BE2C (cell line): ENCODE measurements at regions not wholly inside any gene's neighbourhood (a gene's known extent, or its start where the extent isn't known, plus 50 kb on each side); places are given as distances from the start of the nearest gene placed in this dataset.

Source experiments
- DNase-seq: peaks from one replicate; pipeline ENCODE4 v3.0.0-alpha.2; 2020
- H3K27me3 ChIP-seq: fragments of 250-450 bp; sonication (Bioruptor Pico); 2 replicates; pipeline ENCODE4 v1.5.1; 2020; ENCODE audit warnings: mild to moderate bottlenecking
- H3K36me3 ChIP-seq: fragments of 250-450 bp; sonication (Bioruptor Pico); 2 replicates; pipeline ENCODE4 v1.5.1; 2020; ENCODE audit warnings: mild to moderate bottlenecking
- H3K4me1 ChIP-seq: fragments of 250-450 bp; sonication (Bioruptor Pico); 2 replicates; pipeline ENCODE4 v1.5.1; 2020
- H3K4me3 ChIP-seq: 2 replicates; pipeline ENCODE4 v1.5.1; 2011; ENCODE audit warnings: low read depth, low read length
- H3K9me3 ChIP-seq: fragments of 250-450 bp; sonication (Bioruptor Pico); 2 replicates; pipeline ENCODE4 v1.5.1; 2020
- TF ChIP-seq, protein P1 (sequence below): IDR thresholded peaks from 2 replicates; pipeline ENCODE4 v1.5.1; 2012; ENCODE audit warnings: mild to moderate bottlenecking, low read depth, low read length

DNA sequence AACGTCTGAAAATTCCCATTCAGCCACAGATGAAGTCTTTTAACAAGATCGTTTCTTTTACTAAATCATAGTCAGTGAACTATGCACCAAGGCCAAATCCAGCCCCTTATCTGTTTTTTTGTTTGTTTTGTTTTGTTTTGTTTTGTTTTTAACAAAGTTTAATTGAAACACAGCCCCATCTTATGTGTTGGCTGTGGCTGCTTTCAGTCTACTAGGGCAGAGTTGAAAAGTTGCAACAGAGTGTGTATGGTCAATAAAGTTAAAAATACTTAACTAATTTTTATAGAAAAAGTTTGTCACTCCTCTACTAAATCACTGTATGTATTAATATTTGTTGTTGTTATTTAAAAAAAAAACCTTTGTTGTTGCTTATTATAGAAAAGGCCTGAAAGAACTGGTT lies 137.1 kb downstream of the CAAP1 start:
- no peaks in the 10 kb centered on the region for H3K27me3 ChIP-seq
- H3K9me3 ChIP-seq = no peaks in the 10 kb centered on the region; the same call in 1 of the 2 replicates
- no peak for DNase-seq
- H3K4me1 ChIP-seq = no peaks in the 10 kb centered on the region
- H3K4me3 ChIP-seq = no peak overlapping the region
- TF ChIP-seq, protein P1, sequence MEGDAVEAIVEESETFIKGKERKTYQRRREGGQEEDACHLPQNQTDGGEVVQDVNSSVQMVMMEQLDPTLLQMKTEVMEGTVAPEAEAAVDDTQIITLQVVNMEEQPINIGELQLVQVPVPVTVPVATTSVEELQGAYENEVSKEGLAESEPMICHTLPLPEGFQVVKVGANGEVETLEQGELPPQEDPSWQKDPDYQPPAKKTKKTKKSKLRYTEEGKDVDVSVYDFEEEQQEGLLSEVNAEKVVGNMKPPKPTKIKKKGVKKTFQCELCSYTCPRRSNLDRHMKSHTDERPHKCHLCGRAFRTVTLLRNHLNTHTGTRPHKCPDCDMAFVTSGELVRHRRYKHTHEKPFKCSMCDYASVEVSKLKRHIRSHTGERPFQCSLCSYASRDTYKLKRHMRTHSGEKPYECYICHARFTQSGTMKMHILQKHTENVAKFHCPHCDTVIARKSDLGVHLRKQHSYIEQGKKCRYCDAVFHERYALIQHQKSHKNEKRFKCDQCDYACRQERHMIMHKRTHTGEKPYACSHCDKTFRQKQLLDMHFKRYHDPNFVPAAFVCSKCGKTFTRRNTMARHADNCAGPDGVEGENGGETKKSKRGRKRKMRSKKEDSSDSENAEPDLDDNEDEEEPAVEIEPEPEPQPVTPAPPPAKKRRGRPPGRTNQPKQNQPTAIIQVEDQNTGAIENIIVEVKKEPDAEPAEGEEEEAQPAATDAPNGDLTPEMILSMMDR = no peak
- no peaks in the 10 kb centered on the region for H3K36me3 ChIP-seq

DNA sequence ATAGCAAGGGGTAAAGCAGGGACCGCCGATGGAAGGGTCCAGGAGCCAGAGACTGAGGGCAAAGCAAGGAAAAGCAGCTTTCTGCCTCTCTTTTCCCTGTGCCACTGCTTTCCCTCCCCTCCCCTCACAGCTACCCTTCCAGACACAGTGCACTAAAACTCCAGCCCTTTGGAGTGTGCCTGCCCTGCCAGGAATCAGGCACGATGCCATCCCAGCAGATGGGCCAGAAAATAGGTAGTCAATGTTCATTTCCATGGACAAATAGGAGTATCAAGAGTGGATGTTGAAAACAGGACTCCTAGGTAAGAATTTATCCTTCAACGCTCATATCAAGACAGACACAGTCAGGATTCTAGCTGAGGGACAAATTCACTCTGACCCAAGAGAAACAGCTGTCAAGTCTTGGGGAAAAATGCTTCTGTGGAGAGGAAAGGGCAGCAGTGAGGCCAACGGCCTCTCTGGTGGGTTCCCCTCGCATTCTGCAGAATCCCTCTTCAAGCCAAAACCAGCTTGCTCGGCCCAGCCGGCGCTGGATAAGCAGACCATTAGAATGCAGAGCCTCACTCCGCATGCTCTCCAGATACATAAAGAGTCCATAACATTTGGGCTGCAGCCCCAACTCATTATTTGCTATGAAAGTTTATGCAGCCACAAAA lies 138.0 kb downstream of the CAAP1 start:
- Histone ChIP-seq H3K4me1 (no peaks in the 10 kb centered on the region), H3K36me3 (no peaks in the 10 kb centered on the region), H3K4me3 (no peak overlapping the region), H3K27me3 (no peaks in the 10 kb centered on the region), H3K9me3 (no peaks in the 10 kb centered on the region; the same call in 1 of the 2 replicates)
- no peak for DNase-seq
- TF ChIP-seq, protein P1 = no peak

GRCh38 chr9:26753971-26754370 lies 138.6 kb downstream of the CAAP1 start:
- Histone ChIP-seq H3K9me3 (no peaks in the 10 kb centered on the region; the same call in 1 of the 2 replicates), H3K4me3 (no peak overlapping the region), H3K4me1 (no peaks in the 10 kb centered on the region), H3K27me3 (no peaks in the 10 kb centered on the region), H3K36me3 (no peaks in the 10 kb centered on the region)
- TF ChIP-seq, protein P1 = no peak
- no peak for DNase-seq

GRCh38 chr9:26750162-26750561 lies 142.4 kb downstream of the CAAP1 start:
- H3K36me3 ChIP-seq = no peaks in the 10 kb centered on the region
- TF ChIP-seq, protein P1 = no peak
- H3K27me3 ChIP-seq = no peaks in the 10 kb centered on the region
- H3K4me3 ChIP-seq = no peak overlapping the region
- no peak for DNase-seq
- H3K4me1 ChIP-seq = no peaks in the 10 kb centered on the region
- H3K9me3 ChIP-seq = no peaks in the 10 kb centered on the region

DNA sequence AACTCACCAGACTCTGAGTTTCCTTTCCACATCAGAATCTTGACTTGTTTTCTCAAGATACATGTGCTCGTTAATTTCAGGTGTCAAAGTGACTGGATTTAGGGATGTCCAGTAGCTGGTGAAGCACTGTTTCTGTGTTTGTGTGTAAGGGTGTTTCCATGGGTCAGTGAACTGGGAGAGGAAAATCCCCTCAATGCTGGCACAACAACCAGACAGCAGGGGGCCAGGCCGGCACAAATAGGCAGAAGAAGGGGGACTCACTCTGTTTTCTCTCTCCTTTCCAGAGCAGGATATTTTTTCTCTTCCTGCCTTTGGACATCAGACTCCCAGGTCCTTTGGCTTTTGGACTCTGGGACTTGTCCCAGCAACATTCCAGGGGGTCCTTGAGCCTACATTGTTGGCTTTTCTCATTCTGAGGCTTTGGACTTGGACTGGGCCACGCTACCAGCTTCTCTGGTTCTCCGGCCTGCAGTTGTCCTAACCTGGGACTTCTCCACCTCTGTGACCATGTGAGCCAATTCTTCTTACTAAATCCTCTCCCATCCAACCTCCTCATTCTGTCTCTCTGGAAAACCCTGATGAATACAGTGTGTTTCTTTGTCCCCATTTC lies 144.0 kb downstream of the CAAP1 start:
- no peaks in the 10 kb centered on the region for H3K4me1 ChIP-seq
- no peaks in the 10 kb centered on the region for H3K9me3 ChIP-seq
- DNase-seq = peak; percentile 19
- no peaks in the 10 kb centered on the region for H3K27me3 ChIP-seq
- no peaks in the 10 kb centered on the region for H3K36me3 ChIP-seq
- no peak overlapping the region for H3K4me3 ChIP-seq
- TF ChIP-seq, protein P1 = peak; percentile 34

DNA sequence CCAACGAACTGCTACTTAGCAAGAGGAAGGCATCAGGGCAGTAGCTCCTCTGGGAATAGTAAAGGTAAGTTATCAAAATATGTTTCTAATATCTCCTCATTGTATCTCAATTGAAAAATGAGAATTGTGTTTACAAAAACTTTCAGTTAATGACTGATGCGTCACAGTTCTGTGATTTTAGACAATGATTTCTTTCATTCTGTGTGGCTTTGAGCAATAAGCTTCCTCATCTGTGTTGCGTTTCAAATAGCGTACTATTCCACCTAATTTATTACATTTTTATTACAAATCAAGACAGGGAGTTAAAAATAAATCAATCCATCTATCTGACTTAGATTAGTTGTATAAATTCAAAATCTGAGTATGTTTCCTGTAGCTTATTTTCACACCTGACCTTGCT lies 145.0 kb downstream of the CAAP1 start:
- TF ChIP-seq, protein P1 = no peak
- H3K36me3 ChIP-seq = no peaks in the 10 kb centered on the region
- no peaks in the 10 kb centered on the region for H3K9me3 ChIP-seq
- H3K4me3 ChIP-seq = no peak overlapping the region
- no peak for DNase-seq
- H3K4me1 ChIP-seq = no peaks in the 10 kb centered on the region
- no peaks in the 10 kb centered on the region for H3K27me3 ChIP-seq
